Keratinocyte (primary cell): ENCODE measurements at regions not wholly inside any gene's neighbourhood (a gene's known extent, or its start where the extent isn't known, plus 50 kb on each side); places are given as distances from the start of the nearest gene placed in this dataset.

ENCODE experiments used
- DNase-seq: peaks from one replicate; pipeline ENCODE4 v3.0.0-alpha.2; 2011; ENCODE audit warnings: low read depth, missing footprints, low spot score
- FAIRE-seq: peaks from 2 replicates; lab custom pipeline; 2011; peaks lifted over from hg19 to GRCh38; lab: Jason Lieb, UNC
- H2AFZ ChIP-seq: 2 replicates; pipeline ENCODE4 v1.6.0; 2012; ENCODE audit warnings: low read length, control low read depth, inconsistent platforms; ENCODE audit not compliant: control insufficient read depth
- H3K27ac ChIP-seq: 2 replicates; pipeline ENCODE4 v1.5.1; 2011; ENCODE audit warnings: low read length; ENCODE audit not compliant: control insufficient read depth, insufficient read depth
- H3K27me3 ChIP-seq: 3 replicates; pipeline ENCODE4 v1.6.0; 2011; ENCODE audit warnings: low read length; ENCODE audit not compliant: control insufficient read depth, insufficient read depth; ENCODE audit errors: extremely low read depth
- H3K36me3 ChIP-seq, 2 experiments: 2 replicates in 1 of 2; 3 replicates in 1 of 2; pipeline ENCODE4 v1.5.1; 2011; ENCODE audit warnings: low read length in 2 of 2, mild to moderate bottlenecking in 1 of 2; ENCODE audit not compliant: control insufficient read depth in 2 of 2, insufficient read depth in 2 of 2; ENCODE audit errors: extremely low read depth in 1 of 2
- H3K4me1 ChIP-seq: 3 replicates; pipeline ENCODE4 v1.5.1; 2011; ENCODE audit warnings: low read length; ENCODE audit not compliant: control insufficient read depth, insufficient read depth; ENCODE audit errors: extremely low read depth
- H3K4me2 ChIP-seq: 3 replicates; pipeline ENCODE4 v1.6.0; 2011; ENCODE audit warnings: low read depth, low read length; ENCODE audit not compliant: control insufficient read depth, insufficient read depth; ENCODE audit errors: extremely low read depth
- H3K4me3 ChIP-seq, 3 experiments: fragments of 200-600 bp in 1 of 3; sonication (generic) in 1 of 3; 2 replicates in 2 of 3; 3 replicates in 1 of 3; pipeline ENCODE4 v1.5.1; 2011 to 2016; ENCODE audit warnings: low read length in 3 of 3, mild to moderate bottlenecking in 3 of 3, control low read depth in 2 of 3, inconsistent platforms in 1 of 3, low read depth in 1 of 3, mixed read lengths in 1 of 3, mixed run types in 1 of 3, moderate library complexity in 1 of 3; ENCODE audit not compliant: control insufficient read depth in 2 of 3, insufficient read depth in 2 of 3; ENCODE audit errors: extremely low read depth in 1 of 3
- H3K79me2 ChIP-seq: 2 replicates; pipeline ENCODE4 v1.6.0; 2012; ENCODE audit warnings: low read length; ENCODE audit not compliant: control insufficient read depth, insufficient read depth
- H3K9ac ChIP-seq: 3 replicates; pipeline ENCODE4 v1.6.0; 2011; ENCODE audit warnings: low read length; ENCODE audit not compliant: control insufficient read depth, insufficient read depth; ENCODE audit errors: extremely low read depth
- H3K9me1 ChIP-seq: 3 replicates; pipeline ENCODE4 v1.6.0; 2011; ENCODE audit warnings: low read length; ENCODE audit not compliant: control insufficient read depth, insufficient read depth; ENCODE audit errors: extremely low read depth
- H3K9me3 ChIP-seq: 2 replicates; pipeline ENCODE4 v1.5.1; 2012; ENCODE audit warnings: low read depth, low read length; ENCODE audit not compliant: control insufficient read depth
- H4K20me1 ChIP-seq: 3 replicates; pipeline ENCODE4 v1.6.0; 2011; ENCODE audit warnings: low read length; ENCODE audit not compliant: control insufficient read depth, insufficient read depth; ENCODE audit errors: extremely low read depth
- CTCF ChIP-seq, 3 experiments: IDR thresholded peaks in 1 of 3; conservative IDR thresholded peaks in 1 of 3; optimal IDR thresholded peaks in 1 of 3; 2 replicates in 2 of 3; 3 replicates in 1 of 3; pipeline versions ENCODE3 to v1.5.1; 2011; ENCODE audit warnings: low read length in 3 of 3, mild to moderate bottlenecking in 3 of 3, moderate library complexity in 2 of 3, control low read depth in 1 of 3, inconsistent platforms in 1 of 3; ENCODE audit not compliant: insufficient read depth in 2 of 3; ENCODE audit errors: extremely low read depth in 1 of 3
- EZH2 ChIP-seq: IDR thresholded peaks from one replicate; pipeline ENCODE4 v1.6.1; 2012; ENCODE audit warnings: inconsistent platforms, mild to moderate bottlenecking, low read length, moderate library complexity
- dilution Hi-C: fragments of 300-500 bp; cut with MboI; formaldehyde crosslinking; loops from one replicate; pipeline ENCODE4 v1.7.0; 2020; ENCODE audit warnings: low sequenced_read_pairs; ENCODE audit not compliant: extremely low pct_ligation_motif_present

GRCh38 chr2:207444756-207445155, 85.0 kb upstream of the CREB1 start:
- DNase-seq (no peak), FAIRE-seq (no peak)
- Histone ChIP-seq H3K27me3 (no peaks in the 10 kb centered on the region), H3K9ac (no peak overlapping the region), H2AFZ (no peak overlapping the region), H3K36me3 (no peaks in the 10 kb centered on the region), H3K4me1 (peaks cover 12% of the 10 kb centered on the region), H3K9me1 (no peaks in the 10 kb centered on the region), H3K9me3 (no peaks in the 10 kb centered on the region), H3K79me2 (no peaks in the 10 kb centered on the region), H3K27ac (no peak overlapping the region), H3K4me3 (no peak overlapping the region), H3K4me2 (no peak overlapping the region), H4K20me1 (no peaks in the 10 kb centered on the region)
- no peak for TF ChIP-seq CTCF (optimal IDR thresholded peaks at IDR 0.05 in 1 of 3, IDR thresholded peaks at IDR 0.05 in 1 of 3, conservative IDR thresholded peaks at IDR 0.05 in 1 of 3; ENCODE audit: extremely low read depth in 1 of 3, insufficient read depth in 2 of 3, low read length in 3 of 3)
- no peak for TF ChIP-seq EZH2
- dilution Hi-C loops: no loop called here

- Histone ChIP-seq H3K27ac (no peak overlapping the region), H3K9ac (no peak overlapping the region), H3K9me1 (no peaks in the 10 kb centered on the region), H3K4me3 (no peak overlapping the region), H3K4me1 (peaks cover 12% of the 10 kb centered on the region), H3K27me3 (no peaks in the 10 kb centered on the region), H3K9me3 (no peaks in the 10 kb centered on the region), H3K36me3 (no peaks in the 10 kb centered on the region), H3K4me2 (no peak overlapping the region), H2AFZ (no peak overlapping the region), H3K79me2 (no peaks in the 10 kb centered on the region), H4K20me1 (no peaks in the 10 kb centered on the region)
- no peak for DNase-seq
- no peak for FAIRE-seq
- dilution Hi-C loops: no loop called here
- TF ChIP-seq CTCF (optimal IDR thresholded peaks at IDR 0.05 in 1 of 3, IDR thresholded peaks at IDR 0.05 in 1 of 3, conservative IDR thresholded peaks at IDR 0.05 in 1 of 3; ENCODE audit: extremely low read depth in 1 of 3, insufficient read depth in 2 of 3, low read length in 3 of 3): no peak
- TF ChIP-seq EZH2: no peak
Observed at GRCh38 chr2:207446653-207447052, 83.1 kb upstream of the CREB1 start.
